GM23338 (cell line): ENCODE measurements at regions not wholly inside any gene's neighbourhood (a gene's known extent, or its start where the extent isn't known, plus 50 kb on each side); places are given as distances from the start of the nearest gene placed in this dataset.

Source experiments
- ATAC-seq: fragments of 200-7000 bp; cut with Tn5 transposase; 3 replicates; pipeline ENCODE4 v1.9.1; 2020
- DNase-seq: peaks from one replicate; pipeline ENCODE4 v3.0.0-alpha.2; 2015; ENCODE audit warnings: low spot score
- H2AFZ ChIP-seq: fragments of 200-600 bp; sonication (generic); 2 replicates; pipeline ENCODE4 v1.8.0; 2016; ENCODE audit warnings: antibody characterized with exemption, mild to moderate bottlenecking, moderate library complexity
- H3F3A ChIP-seq: fragments of 200-600 bp; sonication (generic); replicated peaks from 2 replicates; pipeline ENCODE4 v1.8.0; 2017; ENCODE audit warnings: antibody characterized with exemption, mixed run types, low read depth
- H3K27ac ChIP-seq: fragments of 200-600 bp; sonication (generic); 2 replicates; pipeline ENCODE4 v1.6.1; 2016; ENCODE audit warnings: low read depth
- H3K27me3 ChIP-seq: fragments of 200-600 bp; sonication (generic); 2 replicates; pipeline ENCODE4 v1.8.0; 2016; ENCODE audit warnings: mild to moderate bottlenecking, mixed run types, moderate library complexity; ENCODE audit not compliant: insufficient read depth
- H3K36me3 ChIP-seq: fragments of 200-600 bp; sonication (generic); 2 replicates; pipeline ENCODE4 v1.8.0; 2016; ENCODE audit warnings: mild to moderate bottlenecking; ENCODE audit not compliant: insufficient read depth
- H3K4me1 ChIP-seq: fragments of 200-600 bp; sonication (generic); 2 replicates; pipeline ENCODE4 v1.8.0; 2016; ENCODE audit warnings: mild to moderate bottlenecking, moderate library complexity; ENCODE audit not compliant: insufficient read depth
- H3K4me2 ChIP-seq: fragments of 200-600 bp; sonication (generic); 2 replicates; pipeline ENCODE4 v1.7.1; 2017; ENCODE audit warnings: mixed run types
- H3K4me3 ChIP-seq: fragments of 200-600 bp; sonication (generic); 2 replicates; pipeline ENCODE4 v1.6.1; 2016; ENCODE audit warnings: mixed run types
- H3K79me2 ChIP-seq: fragments of 200-600 bp; sonication (generic); replicated peaks from 2 replicates; pipeline ENCODE4 v1.8.0; 2017; ENCODE audit warnings: mild to moderate bottlenecking; ENCODE audit not compliant: insufficient read depth
- H3K9me2 ChIP-seq: fragments of 200-600 bp; sonication (generic); 2 replicates; pipeline ENCODE4 v1.8.0; 2017; ENCODE audit not compliant: insufficient read depth
- H4K20me1 ChIP-seq: fragments of 200-600 bp; sonication (generic); replicated peaks from 2 replicates; pipeline ENCODE4 v1.8.0; 2017; ENCODE audit warnings: mild to moderate bottlenecking; ENCODE audit not compliant: insufficient read depth
- H3K27ac Mint-ChIP-seq: 2 replicates; pipeline ENCODE4 v1.8.0; 2020; ENCODE audit warnings: inconsistent platforms, mild to moderate bottlenecking, moderate library complexity, mixed read lengths
- H3K27me3 Mint-ChIP-seq: 3 replicates; pipeline ENCODE4 v1.8.0; 2022; ENCODE audit warnings: low read depth, mild to moderate bottlenecking, moderate library complexity, mixed read lengths, inconsistent platforms; ENCODE audit not compliant: insufficient read depth, poor library complexity
- H3K36me3 Mint-ChIP-seq: 3 replicates; pipeline ENCODE4 v1.8.0; 2021; ENCODE audit warnings: low read depth, mild to moderate bottlenecking, inconsistent platforms, moderate library complexity, mixed read lengths
- H3K4me1 Mint-ChIP-seq: 3 replicates; pipeline ENCODE4 v1.8.0; 2020; ENCODE audit warnings: mild to moderate bottlenecking, inconsistent platforms, mixed read lengths
- H3K4me3 Mint-ChIP-seq: 3 replicates; pipeline ENCODE4 v1.8.0; 2021; ENCODE audit warnings: moderate library complexity, mild to moderate bottlenecking, inconsistent platforms, mixed read lengths
- H3K9me3 Mint-ChIP-seq: 3 replicates; pipeline ENCODE4 v1.8.0; 2020; ENCODE audit warnings: moderate library complexity, mild to moderate bottlenecking, inconsistent platforms, mixed read lengths
- CREB1 ChIP-seq: fragments of 250-450 bp; sonication (Bioruptor Pico); IDR thresholded peaks from 2 replicates; pipeline ENCODE4 v1.5.0; 2020; ENCODE audit warnings: low read depth, mild to moderate bottlenecking, moderate library complexity
- STAT1 ChIP-seq: IDR thresholded peaks from one replicate; pipeline ENCODE4 v1.6.1; 2016; ENCODE audit warnings: antibody characterized with exemption; ENCODE audit not compliant: unreplicated experiment
- ZNF331 ChIP-seq: fragments of 250-450 bp; sonication (Bioruptor Pico); IDR thresholded peaks from 2 replicates; pipeline ENCODE4 v1.5.0; 2020; ENCODE audit warnings: low read depth, mild to moderate bottlenecking, moderate library complexity
- TF ChIP-seq, protein P1 (sequence below): IDR thresholded peaks from one replicate; pipeline ENCODE4 v1.6.1; 2018; ENCODE audit warnings: antibody characterized with exemption; ENCODE audit not compliant: unreplicated experiment
- TF ChIP-seq, protein P2 (sequence below), 2 experiments: fragments of 200-600 bp in 1 of 2; sonication (generic) in 1 of 2; conservative IDR thresholded peaks; 2 replicates each; pipeline versions ENCODE4 v1.5.1 to v1.6.1; 2016 to 2017; ENCODE audit warnings: antibody characterized with exemption in 2 of 2, low read depth in 2 of 2, mild to moderate bottlenecking in 2 of 2, moderate library complexity in 1 of 2
- TF ChIP-seq, protein P3 (sequence below): fragments of 250-450 bp; sonication (Bioruptor Pico); IDR thresholded peaks from 2 replicates; pipeline ENCODE4 v1.5.0; 2020; ENCODE audit warnings: mild to moderate bottlenecking, moderate library complexity

DNA sequence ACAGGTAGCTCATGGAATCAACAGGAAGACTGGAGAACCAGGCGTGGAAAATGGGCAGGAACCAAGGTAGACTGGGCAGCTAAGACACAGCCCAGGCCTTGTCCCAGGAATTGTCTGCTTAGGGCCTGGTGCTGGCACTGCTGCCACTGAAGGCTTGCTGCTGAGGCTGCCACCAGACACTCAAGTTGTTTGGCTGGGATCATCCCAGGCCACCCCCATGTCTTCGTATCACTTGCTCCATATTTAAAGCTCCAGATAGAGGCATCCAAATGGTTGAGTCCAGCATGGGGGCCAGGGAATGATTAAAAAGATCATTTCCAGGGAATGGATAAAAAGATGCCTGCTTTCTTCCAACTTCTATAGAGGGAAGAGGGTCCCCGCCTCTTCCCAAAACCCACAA, 107.4 kb upstream of the GADD45A start (continued):
- TF ChIP-seq, protein P1, sequence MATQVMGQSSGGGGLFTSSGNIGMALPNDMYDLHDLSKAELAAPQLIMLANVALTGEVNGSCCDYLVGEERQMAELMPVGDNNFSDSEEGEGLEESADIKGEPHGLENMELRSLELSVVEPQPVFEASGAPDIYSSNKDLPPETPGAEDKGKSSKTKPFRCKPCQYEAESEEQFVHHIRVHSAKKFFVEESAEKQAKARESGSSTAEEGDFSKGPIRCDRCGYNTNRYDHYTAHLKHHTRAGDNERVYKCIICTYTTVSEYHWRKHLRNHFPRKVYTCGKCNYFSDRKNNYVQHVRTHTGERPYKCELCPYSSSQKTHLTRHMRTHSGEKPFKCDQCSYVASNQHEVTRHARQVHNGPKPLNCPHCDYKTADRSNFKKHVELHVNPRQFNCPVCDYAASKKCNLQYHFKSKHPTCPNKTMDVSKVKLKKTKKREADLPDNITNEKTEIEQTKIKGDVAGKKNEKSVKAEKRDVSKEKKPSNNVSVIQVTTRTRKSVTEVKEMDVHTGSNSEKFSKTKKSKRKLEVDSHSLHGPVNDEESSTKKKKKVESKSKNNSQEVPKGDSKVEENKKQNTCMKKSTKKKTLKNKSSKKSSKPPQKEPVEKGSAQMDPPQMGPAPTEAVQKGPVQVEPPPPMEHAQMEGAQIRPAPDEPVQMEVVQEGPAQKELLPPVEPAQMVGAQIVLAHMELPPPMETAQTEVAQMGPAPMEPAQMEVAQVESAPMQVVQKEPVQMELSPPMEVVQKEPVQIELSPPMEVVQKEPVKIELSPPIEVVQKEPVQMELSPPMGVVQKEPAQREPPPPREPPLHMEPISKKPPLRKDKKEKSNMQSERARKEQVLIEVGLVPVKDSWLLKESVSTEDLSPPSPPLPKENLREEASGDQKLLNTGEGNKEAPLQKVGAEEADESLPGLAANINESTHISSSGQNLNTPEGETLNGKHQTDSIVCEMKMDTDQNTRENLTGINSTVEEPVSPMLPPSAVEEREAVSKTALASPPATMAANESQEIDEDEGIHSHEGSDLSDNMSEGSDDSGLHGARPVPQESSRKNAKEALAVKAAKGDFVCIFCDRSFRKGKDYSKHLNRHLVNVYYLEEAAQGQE = no peak
- TF ChIP-seq, protein P2, sequence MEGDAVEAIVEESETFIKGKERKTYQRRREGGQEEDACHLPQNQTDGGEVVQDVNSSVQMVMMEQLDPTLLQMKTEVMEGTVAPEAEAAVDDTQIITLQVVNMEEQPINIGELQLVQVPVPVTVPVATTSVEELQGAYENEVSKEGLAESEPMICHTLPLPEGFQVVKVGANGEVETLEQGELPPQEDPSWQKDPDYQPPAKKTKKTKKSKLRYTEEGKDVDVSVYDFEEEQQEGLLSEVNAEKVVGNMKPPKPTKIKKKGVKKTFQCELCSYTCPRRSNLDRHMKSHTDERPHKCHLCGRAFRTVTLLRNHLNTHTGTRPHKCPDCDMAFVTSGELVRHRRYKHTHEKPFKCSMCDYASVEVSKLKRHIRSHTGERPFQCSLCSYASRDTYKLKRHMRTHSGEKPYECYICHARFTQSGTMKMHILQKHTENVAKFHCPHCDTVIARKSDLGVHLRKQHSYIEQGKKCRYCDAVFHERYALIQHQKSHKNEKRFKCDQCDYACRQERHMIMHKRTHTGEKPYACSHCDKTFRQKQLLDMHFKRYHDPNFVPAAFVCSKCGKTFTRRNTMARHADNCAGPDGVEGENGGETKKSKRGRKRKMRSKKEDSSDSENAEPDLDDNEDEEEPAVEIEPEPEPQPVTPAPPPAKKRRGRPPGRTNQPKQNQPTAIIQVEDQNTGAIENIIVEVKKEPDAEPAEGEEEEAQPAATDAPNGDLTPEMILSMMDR (conservative IDR thresholded peaks at IDR 0.05; ENCODE audit: low read depth in 2 of 2) = no peak

DNA sequence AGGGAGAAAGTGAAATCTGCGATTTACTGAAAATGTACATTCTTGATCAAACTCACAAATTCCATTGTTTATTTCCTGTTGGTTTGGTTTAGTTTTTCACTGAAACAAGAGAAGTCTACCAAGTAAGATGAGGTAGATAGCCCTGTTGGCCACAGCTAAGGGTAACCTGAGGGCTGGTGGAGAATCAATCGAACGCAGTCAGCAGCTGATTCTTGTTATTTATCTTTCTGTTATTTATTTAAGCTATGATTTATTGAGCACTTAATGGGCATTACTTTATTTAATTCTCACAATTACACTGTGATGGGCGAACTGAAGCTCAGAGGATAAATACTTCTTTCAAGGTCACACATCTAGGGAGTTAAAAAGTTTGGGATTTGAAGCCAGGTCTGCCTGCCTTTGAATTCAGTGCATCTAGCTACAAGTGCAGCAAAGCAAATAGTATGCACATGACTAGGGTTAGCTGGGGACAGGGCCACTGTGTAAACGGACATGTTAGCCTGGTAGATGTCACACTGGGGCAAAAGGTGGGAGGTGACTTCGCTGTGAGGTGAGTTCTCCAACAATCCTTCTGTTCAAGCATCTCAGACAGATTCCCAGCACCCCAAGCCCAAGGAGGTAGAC, 106.5 kb upstream of the GADD45A start:
- H3K36me3 ChIP-seq = no peaks in the 10 kb centered on the region
- no peak overlapping the region for H3K4me2 ChIP-seq
- Mint-ChIP-seq H3K27ac (no peak overlapping the region), H3K9me3 (no peaks in the 10 kb centered on the region), H3K4me3 (no peak overlapping the region), H3K4me1 (peaks cover 13% of the 10 kb centered on the region; the same call in 2 of the 3 replicates), H3K27me3 (no peaks in the 10 kb centered on the region), H3K36me3 (no peaks in the 10 kb centered on the region)
- H3K4me3 ChIP-seq = no peak overlapping the region
- H2AFZ ChIP-seq = no peak overlapping the region
- no peak for DNase-seq
- no peaks in the 10 kb centered on the region for H3K27me3 ChIP-seq
- H3K4me1 ChIP-seq = no peaks in the 10 kb centered on the region
- no peaks in the 10 kb centered on the region for H4K20me1 ChIP-seq
- no peak overlapping the region for H3K27ac ChIP-seq
- ATAC-seq = no peak
- peaks cover 7% of the 10 kb centered on the region; the same call in 1 of the 2 replicates for H3K9me2 ChIP-seq
- TF ChIP-seq ZNF331 (CRISPR knock-in tag) (no peak), CREB1 (CRISPR knock-in tag) (no peak), STAT1 (no peak)
- TF ChIP-seq, protein P2 (conservative IDR thresholded peaks at IDR 0.05; ENCODE audit: low read depth in 2 of 2) = no peak
- TF ChIP-seq, protein P3, sequence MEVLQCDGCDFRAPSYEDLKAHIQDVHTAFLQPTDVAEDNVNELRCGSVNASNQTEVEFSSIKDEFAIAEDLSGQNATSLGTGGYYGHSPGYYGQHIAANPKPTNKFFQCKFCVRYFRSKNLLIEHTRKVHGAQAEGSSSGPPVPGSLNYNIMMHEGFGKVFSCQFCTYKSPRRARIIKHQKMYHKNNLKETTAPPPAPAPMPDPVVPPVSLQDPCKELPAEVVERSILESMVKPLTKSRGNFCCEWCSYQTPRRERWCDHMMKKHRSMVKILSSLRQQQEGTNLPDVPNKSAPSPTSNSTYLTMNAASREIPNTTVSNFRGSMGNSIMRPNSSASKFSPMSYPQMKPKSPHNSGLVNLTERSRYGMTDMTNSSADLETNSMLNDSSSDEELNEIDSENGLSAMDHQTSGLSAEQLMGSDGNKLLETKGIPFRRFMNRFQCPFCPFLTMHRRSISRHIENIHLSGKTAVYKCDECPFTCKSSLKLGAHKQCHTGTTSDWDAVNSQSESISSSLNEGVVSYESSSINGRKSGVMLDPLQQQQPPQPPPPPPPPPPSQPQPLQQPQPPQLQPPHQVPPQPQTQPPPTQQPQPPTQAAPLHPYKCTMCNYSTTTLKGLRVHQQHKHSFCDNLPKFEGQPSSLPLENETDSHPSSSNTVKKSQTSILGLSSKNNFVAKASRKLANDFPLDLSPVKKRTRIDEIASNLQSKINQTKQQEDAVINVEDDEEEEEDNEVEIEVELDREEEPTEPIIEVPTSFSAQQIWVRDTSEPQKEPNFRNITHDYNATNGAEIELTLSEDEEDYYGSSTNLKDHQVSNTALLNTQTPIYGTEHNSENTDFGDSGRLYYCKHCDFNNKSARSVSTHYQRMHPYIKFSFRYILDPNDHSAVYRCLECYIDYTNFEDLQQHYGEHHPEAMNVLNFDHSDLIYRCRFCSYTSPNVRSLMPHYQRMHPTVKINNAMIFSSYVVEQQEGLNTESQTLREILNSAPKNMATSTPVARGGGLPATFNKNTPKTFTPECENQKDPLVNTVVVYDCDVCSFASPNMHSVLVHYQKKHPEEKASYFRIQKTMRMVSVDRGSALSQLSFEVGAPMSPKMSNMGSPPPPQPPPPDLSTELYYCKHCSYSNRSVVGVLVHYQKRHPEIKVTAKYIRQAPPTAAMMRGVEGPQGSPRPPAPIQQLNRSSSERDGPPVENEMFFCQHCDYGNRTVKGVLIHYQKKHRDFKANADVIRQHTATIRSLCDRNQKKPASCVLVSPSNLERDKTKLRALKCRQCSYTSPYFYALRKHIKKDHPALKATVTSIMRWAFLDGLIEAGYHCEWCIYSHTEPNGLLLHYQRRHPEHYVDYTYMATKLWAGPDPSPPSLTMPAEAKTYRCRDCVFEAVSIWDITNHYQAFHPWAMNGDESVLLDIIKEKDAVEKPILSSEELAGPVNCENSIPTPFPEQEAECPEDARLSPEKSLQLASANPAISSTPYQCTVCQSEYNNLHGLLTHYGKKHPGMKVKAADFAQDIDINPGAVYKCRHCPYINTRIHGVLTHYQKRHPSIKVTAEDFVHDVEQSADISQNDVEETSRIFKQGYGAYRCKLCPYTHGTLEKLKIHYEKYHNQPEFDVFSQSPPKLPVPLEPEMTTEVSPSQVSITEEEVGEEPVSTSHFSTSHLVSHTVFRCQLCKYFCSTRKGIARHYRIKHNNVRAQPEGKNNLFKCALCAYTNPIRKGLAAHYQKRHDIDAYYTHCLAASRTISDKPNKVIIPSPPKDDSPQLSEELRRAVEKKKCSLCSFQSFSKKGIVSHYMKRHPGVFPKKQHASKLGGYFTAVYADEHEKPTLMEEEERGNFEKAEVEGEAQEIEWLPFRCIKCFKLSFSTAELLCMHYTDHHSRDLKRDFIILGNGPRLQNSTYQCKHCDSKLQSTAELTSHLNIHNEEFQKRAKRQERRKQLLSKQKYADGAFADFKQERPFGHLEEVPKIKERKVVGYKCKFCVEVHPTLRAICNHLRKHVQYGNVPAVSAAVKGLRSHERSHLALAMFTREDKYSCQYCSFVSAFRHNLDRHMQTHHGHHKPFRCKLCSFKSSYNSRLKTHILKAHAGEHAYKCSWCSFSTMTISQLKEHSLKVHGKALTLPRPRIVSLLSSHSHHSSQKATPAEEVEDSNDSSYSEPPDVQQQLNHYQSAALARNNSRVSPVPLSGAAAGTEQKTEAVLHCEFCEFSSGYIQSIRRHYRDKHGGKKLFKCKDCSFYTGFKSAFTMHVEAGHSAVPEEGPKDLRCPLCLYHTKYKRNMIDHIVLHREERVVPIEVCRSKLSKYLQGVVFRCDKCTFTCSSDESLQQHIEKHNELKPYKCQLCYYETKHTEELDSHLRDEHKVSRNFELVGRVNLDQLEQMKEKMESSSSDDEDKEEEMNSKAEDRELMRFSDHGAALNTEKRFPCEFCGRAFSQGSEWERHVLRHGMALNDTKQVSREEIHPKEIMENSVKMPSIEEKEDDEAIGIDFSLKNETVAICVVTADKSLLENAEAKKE = no peak
- H3F3A ChIP-seq = no peaks in the 10 kb centered on the region
- H3K79me2 ChIP-seq = no peaks in the 10 kb centered on the region
